Fibroblast of mammary gland (primary cell): ENCODE measurements at regions not wholly inside any gene's neighbourhood (a gene's known extent, or its start where the extent isn't known, plus 50 kb on each side); places are given as distances from the start of the nearest gene placed in this dataset.

Source experiments
- DNase-seq: peaks from one replicate; pipeline ENCODE4 v3.0.0-alpha.2; 2010; ENCODE audit warnings: low read depth
- H3K4me3 ChIP-seq: 2 replicates; pipeline ENCODE4 v1.5.1; 2011; ENCODE audit warnings: low read depth, mild to moderate bottlenecking, low read length, moderate library complexity; ENCODE audit not compliant: control insufficient read depth
- CTCF ChIP-seq: conservative IDR thresholded peaks from 2 replicates; pipeline ENCODE4 v1.5.1; 2011; ENCODE audit warnings: low read depth, low read length, inconsistent platforms; ENCODE audit not compliant: control insufficient read depth, insufficient read depth

- no peak overlapping the region for H3K4me3 ChIP-seq
- no peak for TF ChIP-seq CTCF
- no peak for DNase-seq
Observed at GRCh38 chr5:136892000-136892399, 526.7 kb upstream of the TRPC7 start.

- TF ChIP-seq CTCF: peak; percentile 5
- no peak for DNase-seq
- H3K4me3 ChIP-seq: no peak overlapping the region
Observed at GRCh38 chr5:136891175-136891972, 526.0 kb upstream of the TRPC7 start.

- DNase-seq: no peak
- no peak for TF ChIP-seq CTCF
- H3K4me3 ChIP-seq: no peak overlapping the region
Observed at GRCh38 chr5:136890431-136891148, 525.2 kb upstream of the TRPC7 start.

- H3K4me3 ChIP-seq: no peak overlapping the region
- DNase-seq: no peak
- no peak for TF ChIP-seq CTCF
Observed at GRCh38 chr5:136886608-136887007, 521.3 kb upstream of the TRPC7 start.

- no peak overlapping the region for H3K4me3 ChIP-seq
- TF ChIP-seq CTCF: no peak
- no peak for DNase-seq
Observed at GRCh38 chr5:136864960-136865359, 499.6 kb upstream of the TRPC7 start.

GRCh38 chr5:136856648-136857047 is 491.3 kb upstream of the TRPC7 start:
- DNase-seq: no peak
- TF ChIP-seq CTCF: no peak
- no peak overlapping the region for H3K4me3 ChIP-seq

GRCh38 chr5:136853971-136854370 is 488.6 kb upstream of the TRPC7 start:
- no peak overlapping the region for H3K4me3 ChIP-seq
- TF ChIP-seq CTCF: no peak
- no peak for DNase-seq
